IgD-negative memory B cell (primary cell): ENCODE measurements at regions not wholly inside any gene's neighbourhood (a gene's known extent, or its start where the extent isn't known, plus 50 kb on each side); places are given as distances from the start of the nearest gene placed in this dataset.
"Not testable (repeated sequence)": the region's sequence is repeated elsewhere in the genome, so short reads cannot be mapped to it uniquely, and the experiment has no call there.

ENCODE experiments used
- H3K27ac Mint-ChIP-seq, 3 donors: one replicate each; pipeline ENCODE4 v1.8.0; 2020 to 2022; ENCODE audit warnings: mild to moderate bottlenecking in 3 of 3, mixed read lengths in 3 of 3, moderate library complexity in 1 of 3
- H3K27me3 Mint-ChIP-seq: one replicate; pipeline ENCODE4 v1.8.0; 2021; ENCODE audit warnings: mixed read lengths
- H3K36me3 Mint-ChIP-seq: one replicate; pipeline ENCODE4 v1.8.0; 2020; ENCODE audit warnings: mild to moderate bottlenecking, mixed read lengths
- H3K4me1 Mint-ChIP-seq, 3 donors: one replicate each; pipeline ENCODE4 v1.8.0; 2020 to 2022; ENCODE audit warnings: mixed read lengths in 3 of 3, mild to moderate bottlenecking in 1 of 3
- H3K4me3 Mint-ChIP-seq, 4 donors: one replicate each; pipeline ENCODE4 v1.8.0; 2020 to 2022; ENCODE audit warnings: mild to moderate bottlenecking in 4 of 4, mixed read lengths in 4 of 4, moderate library complexity in 3 of 4
- H3K9me3 Mint-ChIP-seq, 3 donors: one replicate each; pipeline ENCODE4 v1.8.0; 2020 to 2021; ENCODE audit warnings: mixed read lengths in 3 of 3, mild to moderate bottlenecking in 1 of 3

GRCh38 chr1:65595724-65596123, 175.3 kb downstream of the LEPR start:
- Mint-ChIP-seq H3K36me3 (no peaks in the 10 kb centered on the region), H3K4me1 (no peaks in the 10 kb centered on the region), H3K9me3 (no peaks in the 10 kb centered on the region), H3K4me3 (no peak overlapping the region), H3K27me3 (no peaks in the 10 kb centered on the region), H3K27ac (no peak overlapping the region)

DNA sequence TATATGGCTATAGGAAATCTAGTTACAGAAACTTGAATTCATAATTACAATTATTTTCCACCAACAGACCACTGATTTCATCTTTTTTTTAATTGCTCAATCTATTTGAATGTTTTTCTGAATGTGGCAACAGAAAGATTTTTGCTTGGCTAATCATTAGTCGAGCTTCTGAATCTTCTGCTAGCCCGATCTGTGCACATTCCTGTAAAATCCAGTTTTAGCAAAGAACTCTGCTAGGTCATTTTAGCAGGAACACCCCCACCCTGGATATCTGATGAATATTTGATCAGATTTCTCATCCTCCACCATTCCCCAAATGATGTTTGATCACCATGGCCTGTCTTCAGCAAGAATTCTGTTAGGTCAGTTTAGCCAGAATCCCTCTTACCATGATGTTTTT, 176.3 kb downstream of the LEPR start:
- no peak overlapping the region for H3K27ac Mint-ChIP-seq
- no peaks in the 10 kb centered on the region for H3K36me3 Mint-ChIP-seq
- H3K4me1 Mint-ChIP-seq = no peaks in the 10 kb centered on the region
- H3K4me3 Mint-ChIP-seq = no peak overlapping the region
- H3K27me3 Mint-ChIP-seq = no peaks in the 10 kb centered on the region
- no peaks in the 10 kb centered on the region for H3K9me3 Mint-ChIP-seq

- peaks cover 0 to 2% (median 0%) of the 10 kb centered on the region in 3 donors for H3K4me1 Mint-ChIP-seq
- H3K27ac Mint-ChIP-seq = no peak overlapping the region
- no peaks in the 10 kb centered on the region for H3K9me3 Mint-ChIP-seq
- no peaks in the 10 kb centered on the region for H3K36me3 Mint-ChIP-seq
- no peaks in the 10 kb centered on the region for H3K27me3 Mint-ChIP-seq
- no peak overlapping the region for H3K4me3 Mint-ChIP-seq
Observed at GRCh38 chr1:65605621-65606020, 185.2 kb downstream of the LEPR start.

GRCh38 chr1:65606426-65606825, 186.0 kb downstream of the LEPR start:
- Mint-ChIP-seq H3K36me3 (no peaks in the 10 kb centered on the region), H3K4me1 (peaks cover 0 to 2% (median 0%) of the 10 kb centered on the region in 3 donors), H3K9me3 (no peaks in the 10 kb centered on the region), H3K27ac (no peak overlapping the region), H3K27me3 (no peaks in the 10 kb centered on the region), H3K4me3 (no peak overlapping the region)

GRCh38 chr1:65613884-65614283, 178.8 kb upstream of the PDE4B start:
- Mint-ChIP-seq H3K36me3 (no peaks in the 10 kb centered on the region), H3K4me3 (no peak overlapping the region), H3K4me1 (no peaks in the 10 kb centered on the region), H3K27me3 (no peaks in the 10 kb centered on the region), H3K27ac (no peak overlapping the region), H3K9me3 (no peaks in the 10 kb centered on the region)

DNA sequence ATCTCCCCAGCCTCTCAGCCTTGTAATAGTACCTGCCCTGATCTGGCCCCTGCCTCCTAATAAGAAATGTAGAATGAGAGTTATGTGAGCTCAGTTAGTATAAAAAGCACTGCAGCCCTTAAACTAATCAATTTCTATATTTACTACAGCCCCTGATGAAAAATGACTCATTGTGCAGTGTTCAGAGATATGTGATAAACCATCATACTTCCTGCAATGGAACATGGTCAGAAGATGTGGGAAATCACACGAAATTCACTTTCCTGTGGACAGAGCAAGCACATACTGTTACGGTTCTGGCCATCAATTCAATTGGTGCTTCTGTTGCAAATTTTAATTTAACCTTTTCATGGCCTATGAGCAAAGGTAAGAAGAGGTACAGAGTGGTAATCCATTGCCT, 176.8 kb upstream of the PDE4B start:
- H3K36me3 Mint-ChIP-seq = no peaks in the 10 kb centered on the region
- no peak overlapping the region for H3K27ac Mint-ChIP-seq
- no peaks in the 10 kb centered on the region for H3K4me1 Mint-ChIP-seq
- no peak overlapping the region for H3K4me3 Mint-ChIP-seq
- H3K9me3 Mint-ChIP-seq = no peaks in the 10 kb centered on the region
- H3K27me3 Mint-ChIP-seq = no peaks in the 10 kb centered on the region

DNA sequence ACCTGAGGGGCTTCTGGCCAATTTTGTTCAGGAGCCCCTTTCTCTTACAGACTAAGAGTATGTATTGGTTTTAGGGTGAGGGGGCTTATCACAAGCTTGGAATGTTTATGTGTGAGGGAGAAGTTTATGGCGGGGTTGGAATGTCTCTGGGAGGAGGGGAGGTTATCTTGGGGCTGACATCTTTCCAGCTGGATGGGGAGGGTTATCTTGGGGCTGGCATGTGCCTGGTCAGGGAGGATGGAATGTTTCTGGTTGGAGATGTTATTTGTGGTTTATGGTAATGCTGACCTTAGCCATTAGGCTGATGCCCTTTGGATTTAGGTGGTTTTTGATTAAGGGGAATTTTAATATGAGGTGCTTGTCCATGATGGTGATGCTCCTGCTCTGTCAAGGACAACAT, 171.0 kb upstream of the PDE4B start:
- not testable (repeated sequence) for H3K4me1 Mint-ChIP-seq, H3K9me3 Mint-ChIP-seq, H3K36me3 Mint-ChIP-seq, H3K4me3 Mint-ChIP-seq, H3K27me3 Mint-ChIP-seq
- peak overlapping the region in 1 of 3 donors; percentile 24 for H3K27ac Mint-ChIP-seq

DNA sequence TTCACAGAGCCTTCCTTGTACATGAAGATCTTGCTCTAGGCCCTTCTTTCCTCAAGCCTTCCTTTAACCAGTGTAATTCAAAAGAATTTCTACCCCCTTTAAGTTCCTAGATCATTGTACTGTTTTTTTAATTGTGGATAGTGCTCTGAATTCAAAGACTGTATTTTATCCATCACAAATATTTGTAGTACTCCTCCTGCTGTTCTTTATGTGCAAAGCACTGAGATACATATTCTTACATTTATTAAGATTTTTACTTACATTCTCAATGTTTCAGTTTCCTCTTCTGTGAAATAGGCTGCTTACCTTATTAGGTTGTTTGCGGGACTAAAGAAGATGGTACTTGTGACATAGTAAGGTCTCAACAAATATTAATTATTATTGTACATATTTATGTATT, 168.8 kb upstream of the PDE4B start:
- Mint-ChIP-seq H3K4me1 (no peaks in the 10 kb centered on the region), H3K27me3 (no peaks in the 10 kb centered on the region), H3K36me3 (peaks cover 2% of the 10 kb centered on the region), H3K4me3 (no peak overlapping the region), H3K9me3 (no peaks in the 10 kb centered on the region), H3K27ac (no peak overlapping the region)

DNA sequence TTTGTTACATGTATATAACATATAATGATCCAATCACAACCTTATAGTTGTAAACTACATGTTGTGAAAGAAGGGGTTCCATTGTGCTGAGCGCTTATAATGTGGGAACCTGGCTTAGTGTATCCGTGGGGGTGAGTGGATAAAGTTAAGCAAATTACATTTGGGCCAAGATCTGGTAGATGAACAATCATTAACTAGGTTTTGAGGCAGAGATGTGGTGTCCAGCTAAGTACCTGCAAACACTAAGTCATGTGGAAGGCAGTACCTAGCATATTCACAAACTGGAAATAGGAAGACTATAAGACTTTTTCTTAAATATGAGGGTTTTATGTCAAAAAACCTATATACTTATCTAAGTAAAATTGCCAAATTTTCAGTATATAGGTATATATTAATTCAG, 167.2 kb upstream of the PDE4B start:
- no peaks in the 10 kb centered on the region for H3K9me3 Mint-ChIP-seq

GRCh38 chr1:65626003-65626402, 166.7 kb upstream of the PDE4B start:
- Mint-ChIP-seq H3K36me3 (peaks cover 2% of the 10 kb centered on the region), H3K27ac (no peak overlapping the region), H3K4me3 (no peak overlapping the region), H3K27me3 (no peaks in the 10 kb centered on the region), H3K9me3 (no peaks in the 10 kb centered on the region), H3K4me1 (peaks cover 0 to 2% (median 0%) of the 10 kb centered on the region in 3 donors)

More for the DNA sequence above, 167.2 kb upstream of the PDE4B start:
- Mint-ChIP-seq H3K4me1 (peaks cover 0 to 2% (median 0%) of the 10 kb centered on the region in 3 donors), H3K27me3 (no peaks in the 10 kb centered on the region), H3K36me3 (peaks cover 2% of the 10 kb centered on the region), H3K4me3 (no peak overlapping the region), H3K27ac (no peak overlapping the region)

- no peaks in the 10 kb centered on the region for H3K27me3 Mint-ChIP-seq
Observed at GRCh38 chr1:65629788-65630187, 162.9 kb upstream of the PDE4B start.

GRCh38 chr1:65630855-65631254, 161.8 kb upstream of the PDE4B start:
- Mint-ChIP-seq H3K9me3 (no peaks in the 10 kb centered on the region), H3K36me3 (no peaks in the 10 kb centered on the region), H3K4me3 (no peak overlapping the region), H3K27ac (no peak overlapping the region), H3K4me1 (peaks cover 0 to 2% (median 0%) of the 10 kb centered on the region in 3 donors), H3K27me3 (peaks cover under 1% of the 10 kb centered on the region)

More at GRCh38 chr1:65629788-65630187, 162.9 kb upstream of the PDE4B start:
- Mint-ChIP-seq H3K36me3 (no peaks in the 10 kb centered on the region), H3K4me3 (no peak overlapping the region), H3K4me1 (peaks cover 0 to 2% (median 0%) of the 10 kb centered on the region in 3 donors), H3K27ac (no peak overlapping the region), H3K9me3 (no peaks in the 10 kb centered on the region)

- Mint-ChIP-seq H3K27ac (no peak overlapping the region), H3K9me3 (no peaks in the 10 kb centered on the region), H3K4me1 (peaks cover 0 to 2% (median 0%) of the 10 kb centered on the region in 3 donors), H3K27me3 (peaks cover 2% of the 10 kb centered on the region), H3K4me3 (no peak overlapping the region), H3K36me3 (no peaks in the 10 kb centered on the region)
Observed at GRCh38 chr1:65632235-65632634, 160.5 kb upstream of the PDE4B start.

- no peak overlapping the region for H3K4me3 Mint-ChIP-seq
- peaks cover 2% of the 10 kb centered on the region for H3K27me3 Mint-ChIP-seq
- peaks cover 2% of the 10 kb centered on the region for H3K36me3 Mint-ChIP-seq
- H3K4me1 Mint-ChIP-seq = no peaks in the 10 kb centered on the region
- no peak overlapping the region for H3K27ac Mint-ChIP-seq
- H3K9me3 Mint-ChIP-seq = peaks cover 0 to 3% (median 3%) of the 10 kb centered on the region in 3 donors
Observed at GRCh38 chr1:65640046-65640445, 152.6 kb upstream of the PDE4B start.

DNA sequence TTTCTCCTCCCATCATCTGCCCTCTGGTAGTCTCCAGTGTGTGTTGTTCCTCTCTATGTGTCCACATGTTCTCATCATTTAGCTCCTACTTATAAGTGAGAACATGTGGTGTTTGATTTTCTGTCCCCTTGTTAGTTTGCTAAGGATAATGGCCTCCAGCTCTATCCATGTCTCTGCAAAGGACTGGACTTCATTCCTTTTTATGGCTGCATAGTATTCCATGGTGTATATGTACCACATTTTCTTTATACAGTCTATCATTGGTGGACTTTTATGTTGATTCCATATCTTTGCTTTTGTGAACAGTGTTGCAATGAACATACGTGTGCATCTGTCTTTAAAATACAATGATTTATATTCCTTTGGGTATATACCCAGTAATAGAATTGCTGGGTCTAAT, 143.5 kb upstream of the PDE4B start:
- H3K27me3 Mint-ChIP-seq, H3K36me3 Mint-ChIP-seq, H3K4me3 Mint-ChIP-seq, H3K4me1 Mint-ChIP-seq, H3K27ac Mint-ChIP-seq: not testable (repeated sequence)
- peaks cover 4 to 13% (median 11%) of the 10 kb centered on the region in 3 donors for H3K9me3 Mint-ChIP-seq

GRCh38 chr1:65650682-65651081, 142.0 kb upstream of the PDE4B start:
- H3K36me3 Mint-ChIP-seq = no peaks in the 10 kb centered on the region
- no peak overlapping the region for H3K4me3 Mint-ChIP-seq
- H3K9me3 Mint-ChIP-seq = peaks cover 4 to 12% (median 11%) of the 10 kb centered on the region in 3 donors
- H3K27me3 Mint-ChIP-seq = peaks cover 8% of the 10 kb centered on the region
- H3K27ac Mint-ChIP-seq = no peak overlapping the region
- H3K4me1 Mint-ChIP-seq = no peaks in the 10 kb centered on the region

- H3K36me3 Mint-ChIP-seq, H3K4me3 Mint-ChIP-seq, H3K27me3 Mint-ChIP-seq, H3K4me1 Mint-ChIP-seq, H3K9me3 Mint-ChIP-seq: not testable (repeated sequence)
- peak overlapping the region in 1 of 3 donors; percentile 1 for H3K27ac Mint-ChIP-seq
Observed at GRCh38 chr1:65654526-65654925, 138.2 kb upstream of the PDE4B start.
